Nephron (organoid): ENCODE measurements at regions not wholly inside any gene's neighbourhood (a gene's known extent, or its start where the extent isn't known, plus 50 kb on each side); places are given as distances from the start of the nearest gene placed in this dataset.
"Not testable (repeated sequence)": the region's sequence is repeated elsewhere in the genome, so short reads cannot be mapped to it uniquely, and the experiment has no call there.

Source experiments
- H3K27ac Mint-ChIP-seq, 3 experiments: 2 replicates each; pipeline ENCODE4 v1.8.0; 2020; ENCODE audit warnings: mixed read lengths in 3 of 3, mild to moderate bottlenecking in 2 of 3, moderate library complexity in 1 of 3
- H3K27me3 Mint-ChIP-seq: 2 replicates; pipeline ENCODE4 v1.8.0; 2021; ENCODE audit warnings: low read depth, mild to moderate bottlenecking, moderate library complexity, mixed read lengths
- H3K36me3 Mint-ChIP-seq: 2 replicates; pipeline ENCODE4 v1.8.0; 2020; ENCODE audit warnings: low read depth, mixed read lengths
- H3K4me1 Mint-ChIP-seq: 2 replicates; pipeline ENCODE4 v1.8.0; 2020; ENCODE audit warnings: mixed read lengths
- H3K4me3 Mint-ChIP-seq, 3 experiments: 2 replicates each; pipeline ENCODE4 v1.8.0; 2020; ENCODE audit warnings: mild to moderate bottlenecking in 3 of 3, mixed read lengths in 3 of 3, moderate library complexity in 2 of 3
- H3K9me3 Mint-ChIP-seq: 2 replicates; pipeline ENCODE4 v1.8.0; 2020; ENCODE audit warnings: mixed read lengths
- TF ChIP-seq, protein P1 (sequence below), 3 experiments: fragments of 200-600 bp; sonication (generic); IDR thresholded peaks; one replicate each; pipeline ENCODE4 v1.5.0; 2021; ENCODE audit warnings: antibody characterized with exemption in 3 of 3; ENCODE audit not compliant: unreplicated experiment in 3 of 3

- Mint-ChIP-seq H3K36me3 (no peaks in the 10 kb centered on the region), H3K27ac (no peak overlapping the region), H3K9me3 (peaks cover 5% of the 10 kb centered on the region), H3K27me3 (peaks cover 7% of the 10 kb centered on the region), H3K4me3 (no peak overlapping the region), H3K4me1 (no peaks in the 10 kb centered on the region)
- TF ChIP-seq, protein P1, sequence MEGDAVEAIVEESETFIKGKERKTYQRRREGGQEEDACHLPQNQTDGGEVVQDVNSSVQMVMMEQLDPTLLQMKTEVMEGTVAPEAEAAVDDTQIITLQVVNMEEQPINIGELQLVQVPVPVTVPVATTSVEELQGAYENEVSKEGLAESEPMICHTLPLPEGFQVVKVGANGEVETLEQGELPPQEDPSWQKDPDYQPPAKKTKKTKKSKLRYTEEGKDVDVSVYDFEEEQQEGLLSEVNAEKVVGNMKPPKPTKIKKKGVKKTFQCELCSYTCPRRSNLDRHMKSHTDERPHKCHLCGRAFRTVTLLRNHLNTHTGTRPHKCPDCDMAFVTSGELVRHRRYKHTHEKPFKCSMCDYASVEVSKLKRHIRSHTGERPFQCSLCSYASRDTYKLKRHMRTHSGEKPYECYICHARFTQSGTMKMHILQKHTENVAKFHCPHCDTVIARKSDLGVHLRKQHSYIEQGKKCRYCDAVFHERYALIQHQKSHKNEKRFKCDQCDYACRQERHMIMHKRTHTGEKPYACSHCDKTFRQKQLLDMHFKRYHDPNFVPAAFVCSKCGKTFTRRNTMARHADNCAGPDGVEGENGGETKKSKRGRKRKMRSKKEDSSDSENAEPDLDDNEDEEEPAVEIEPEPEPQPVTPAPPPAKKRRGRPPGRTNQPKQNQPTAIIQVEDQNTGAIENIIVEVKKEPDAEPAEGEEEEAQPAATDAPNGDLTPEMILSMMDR (IDR thresholded peaks at IDR 0.05; ENCODE audit: unreplicated experiment in 3 of 3) = no peak
These were observed 975.1 kb downstream of the AACS start for GRCh38 chr12:126040307-126040706.

- Mint-ChIP-seq H3K4me1 (no peaks in the 10 kb centered on the region), H3K27me3 (peaks cover 7% of the 10 kb centered on the region), H3K9me3 (peaks cover 5% of the 10 kb centered on the region), H3K36me3 (no peaks in the 10 kb centered on the region), H3K4me3 (no peak overlapping the region), H3K27ac (no peak overlapping the region)
- TF ChIP-seq, protein P1 (IDR thresholded peaks at IDR 0.05; ENCODE audit: unreplicated experiment in 3 of 3) = no peak
These were observed 977.1 kb downstream of the AACS start for GRCh38 chr12:126042286-126042685.

DNA sequence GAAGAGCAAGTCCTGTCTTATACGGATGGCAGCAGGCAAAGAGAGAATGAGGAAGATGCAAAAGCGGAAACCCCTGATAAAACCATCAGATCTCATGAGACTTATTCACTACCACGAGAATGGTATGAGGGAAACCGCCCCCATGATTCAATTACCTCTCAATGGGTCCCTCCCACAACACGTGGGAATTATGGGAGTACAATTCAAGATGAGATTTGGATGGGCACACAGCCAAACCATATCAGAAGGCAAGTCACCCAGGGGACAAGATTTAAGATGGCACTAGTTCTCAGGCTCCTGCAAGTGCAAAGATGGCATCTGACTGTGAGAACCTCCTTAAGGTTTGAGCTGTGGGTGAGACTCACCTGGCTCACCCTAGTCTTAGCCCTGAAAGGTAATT, 984.3 kb downstream of the AACS start:
- not testable (repeated sequence) for H3K4me3 Mint-ChIP-seq, H3K27me3 Mint-ChIP-seq, H3K4me1 Mint-ChIP-seq, H3K9me3 Mint-ChIP-seq, H3K36me3 Mint-ChIP-seq
- peak overlapping the region in 2 of 3 experiments; percentile 22 to 58 for H3K27ac Mint-ChIP-seq

- no peaks in the 10 kb centered on the region for H3K27me3 Mint-ChIP-seq
- no peak overlapping the region for H3K27ac Mint-ChIP-seq
- no peaks in the 10 kb centered on the region for H3K4me1 Mint-ChIP-seq
- no peaks in the 10 kb centered on the region for H3K36me3 Mint-ChIP-seq
- TF ChIP-seq, protein P1 (IDR thresholded peaks at IDR 0.05; ENCODE audit: unreplicated experiment in 3 of 3) = no peak
- peaks cover 6% of the 10 kb centered on the region for H3K9me3 Mint-ChIP-seq
- no peak overlapping the region for H3K4me3 Mint-ChIP-seq
These were observed 986.4 kb downstream of the AACS start for GRCh38 chr12:126051611-126052107.

GRCh38 chr12:126055521-126055920, 990.3 kb downstream of the AACS start:
- Mint-ChIP-seq H3K27me3 (no peaks in the 10 kb centered on the region), H3K4me3 (no peak overlapping the region), H3K4me1 (no peaks in the 10 kb centered on the region), H3K36me3 (no peaks in the 10 kb centered on the region), H3K9me3 (peaks cover 3% of the 10 kb centered on the region), H3K27ac (no peak overlapping the region)
- TF ChIP-seq, protein P1 (IDR thresholded peaks at IDR 0.05; ENCODE audit: unreplicated experiment in 3 of 3) = no peak

DNA sequence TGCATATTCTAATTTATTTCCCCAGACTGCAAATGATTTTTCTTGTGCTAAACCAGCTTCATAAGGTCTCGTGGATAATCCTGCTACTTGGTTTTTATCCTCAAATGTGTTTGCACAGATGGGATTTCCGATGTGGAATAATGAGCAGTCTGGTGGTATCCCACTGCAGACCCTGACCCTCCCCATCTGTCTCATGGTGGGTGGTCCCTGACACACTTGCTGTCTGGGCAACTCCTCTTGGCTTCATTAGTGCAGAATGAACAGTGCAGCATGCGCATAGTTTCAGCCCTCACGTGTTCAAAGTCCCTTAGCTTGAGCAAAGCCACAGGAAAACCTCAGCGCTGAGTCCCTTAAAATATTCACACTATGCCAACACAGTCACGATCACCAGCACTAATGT, 996.5 kb downstream of the AACS start:
- no peaks in the 10 kb centered on the region for H3K27me3 Mint-ChIP-seq
- H3K27ac Mint-ChIP-seq = no peak overlapping the region
- no peaks in the 10 kb centered on the region for H3K4me1 Mint-ChIP-seq
- H3K4me3 Mint-ChIP-seq = no peak overlapping the region
- no peaks in the 10 kb centered on the region for H3K36me3 Mint-ChIP-seq
- TF ChIP-seq, protein P1 (IDR thresholded peaks at IDR 0.05; ENCODE audit: unreplicated experiment in 3 of 3) = no peak
- H3K9me3 Mint-ChIP-seq = peaks cover 4% of the 10 kb centered on the region
